GM19023 (cell line): ENCODE measurements at regions not wholly inside any gene's neighbourhood (a gene's known extent, or its start where the extent isn't known, plus 50 kb on each side); places are given as distances from the start of the nearest gene placed in this dataset.
"Not testable (repeated sequence)": the region's sequence is repeated elsewhere in the genome, so short reads cannot be mapped to it uniquely, and the experiment has no call there.

Experiments used
- ATAC-seq: cut with Tn5 transposase; IDR thresholded peaks from one replicate; pipeline ENCODE4 v1.9.1; 2021; ENCODE audit warnings: mild to moderate bottlenecking, moderate library complexity; ENCODE audit not compliant: unreplicated experiment

GRCh38 chr14:22268875-22269274 lies 320.1 kb downstream of the DAD1 start:
- no peak for ATAC-seq

DNA sequence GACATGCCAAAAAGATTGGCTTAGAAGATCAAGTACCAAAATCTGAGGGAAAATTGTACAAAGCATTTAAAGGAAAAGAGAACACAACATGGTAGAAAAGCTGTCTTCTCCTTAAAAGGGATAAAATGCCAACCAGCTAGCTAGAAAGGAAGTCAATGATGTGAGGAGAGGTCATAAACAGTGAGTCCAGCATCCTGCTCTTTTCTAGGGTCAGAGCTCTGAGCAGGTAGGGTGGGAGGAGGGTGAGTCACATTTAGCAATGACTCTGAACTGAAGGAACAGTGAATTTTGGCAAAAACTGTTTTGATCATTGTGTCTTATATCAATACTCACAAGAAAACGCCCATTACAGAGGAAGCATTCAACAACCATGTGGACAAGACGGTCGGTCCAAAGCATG lies 322.3 kb downstream of the DAD1 start:
- no peak for ATAC-seq

DNA sequence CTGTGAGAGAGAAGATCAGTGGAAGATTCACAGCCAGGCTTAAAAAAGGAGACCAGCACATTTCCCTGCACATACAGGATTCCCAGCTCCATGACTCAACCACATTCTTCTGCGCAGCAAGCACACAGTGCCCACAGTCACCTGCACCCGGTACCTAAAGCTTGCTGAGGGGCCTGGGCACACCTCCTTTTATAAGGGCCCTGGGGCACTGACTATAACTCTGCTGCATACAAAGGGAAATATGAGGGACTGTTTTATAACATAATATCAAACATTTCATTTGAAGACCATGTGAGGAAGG lies 322.9 kb downstream of the DAD1 start:
- no peak for ATAC-seq

- ATAC-seq = no peak
Observed at GRCh38 chr14:22265319-22266141, 323.5 kb downstream of the DAD1 start.

GRCh38 chr14:22264759-22265158 lies 324.3 kb downstream of the DAD1 start:
- no peak for ATAC-seq

DNA sequence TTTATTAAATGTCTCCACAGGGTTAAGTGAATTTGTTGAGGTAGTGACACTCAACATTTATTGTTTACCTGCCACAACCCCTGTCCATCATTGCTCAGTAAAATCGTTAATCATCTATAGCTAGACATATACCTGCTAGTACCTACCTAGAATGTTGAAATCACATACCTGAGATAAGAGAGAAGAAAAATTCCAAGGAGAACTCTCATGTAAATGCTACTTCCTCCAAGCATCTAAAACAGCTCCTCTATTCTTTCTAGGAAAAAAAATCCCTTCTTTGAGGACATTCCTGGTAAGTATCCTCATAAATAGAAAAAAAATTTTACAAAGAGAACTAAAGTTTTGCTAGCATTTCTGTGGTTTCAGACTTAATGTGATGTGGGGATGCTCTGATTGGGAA lies 325.1 kb downstream of the DAD1 start:
- ATAC-seq = no peak

DNA sequence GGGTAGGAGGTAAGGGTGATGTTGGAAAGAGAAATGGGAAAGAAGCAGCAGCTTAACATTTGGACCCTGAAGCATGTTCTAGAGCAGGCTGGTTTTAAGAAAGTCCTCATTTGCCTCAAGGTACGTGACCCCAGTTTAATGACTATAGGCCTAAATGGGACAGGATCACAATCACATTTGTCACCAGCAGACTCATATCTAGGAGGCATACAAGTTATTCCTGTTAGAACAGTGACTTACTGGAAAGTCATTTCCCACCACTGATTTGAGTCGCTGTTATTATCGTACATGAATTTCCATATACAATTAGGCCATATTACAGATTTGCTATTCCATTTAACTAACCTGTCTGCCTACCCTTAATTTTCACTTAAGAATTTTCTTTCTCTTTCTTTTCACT lies 326.1 kb downstream of the DAD1 start:
- ATAC-seq = no peak

GRCh38 chr14:22255017-22255950 lies 333.7 kb downstream of the DAD1 start:
- no peak for ATAC-seq

DNA sequence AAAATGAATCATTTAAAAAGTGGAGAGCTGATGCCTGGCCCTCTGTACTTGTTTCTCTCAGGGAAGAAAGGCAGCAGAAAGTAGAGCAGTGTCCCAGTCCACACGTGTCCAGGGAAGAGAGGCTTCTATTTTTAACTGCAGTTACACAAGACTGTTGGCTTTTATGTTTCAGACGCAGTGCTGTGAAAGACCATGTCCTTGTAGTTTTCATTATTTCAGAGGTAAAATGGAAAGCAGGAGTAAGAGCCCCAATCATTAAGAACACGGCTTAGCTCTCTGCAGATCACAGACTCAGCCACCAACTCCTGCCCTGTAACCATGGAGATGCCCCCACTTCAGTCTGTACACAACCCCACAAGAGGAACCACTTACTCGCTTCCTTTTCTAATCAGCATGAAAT lies 336.3 kb downstream of the DAD1 start:
- no peak for ATAC-seq

DNA sequence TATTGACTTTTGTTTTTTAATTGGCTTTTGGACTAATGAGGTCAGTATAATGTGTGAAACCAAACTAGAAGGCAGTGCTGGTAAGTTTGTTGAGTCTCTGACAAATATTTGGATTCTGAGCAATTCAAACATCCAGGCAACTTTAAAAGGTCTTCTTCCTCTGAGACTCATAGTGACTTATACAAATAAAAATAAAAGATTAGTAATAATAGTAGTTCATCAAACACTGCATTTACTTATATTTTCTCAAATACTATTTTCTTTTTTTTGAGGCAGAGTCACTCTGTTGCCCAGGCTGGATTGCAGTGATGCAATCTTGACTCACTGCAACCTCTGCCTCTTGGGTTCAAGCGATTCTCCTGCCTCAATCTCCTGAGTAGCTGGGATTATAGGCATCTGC lies 337.9 kb downstream of the DAD1 start:
- no peak for ATAC-seq

- ATAC-seq = no peak
Observed at GRCh38 chr14:22249770-22250169, 339.3 kb downstream of the DAD1 start.

DNA sequence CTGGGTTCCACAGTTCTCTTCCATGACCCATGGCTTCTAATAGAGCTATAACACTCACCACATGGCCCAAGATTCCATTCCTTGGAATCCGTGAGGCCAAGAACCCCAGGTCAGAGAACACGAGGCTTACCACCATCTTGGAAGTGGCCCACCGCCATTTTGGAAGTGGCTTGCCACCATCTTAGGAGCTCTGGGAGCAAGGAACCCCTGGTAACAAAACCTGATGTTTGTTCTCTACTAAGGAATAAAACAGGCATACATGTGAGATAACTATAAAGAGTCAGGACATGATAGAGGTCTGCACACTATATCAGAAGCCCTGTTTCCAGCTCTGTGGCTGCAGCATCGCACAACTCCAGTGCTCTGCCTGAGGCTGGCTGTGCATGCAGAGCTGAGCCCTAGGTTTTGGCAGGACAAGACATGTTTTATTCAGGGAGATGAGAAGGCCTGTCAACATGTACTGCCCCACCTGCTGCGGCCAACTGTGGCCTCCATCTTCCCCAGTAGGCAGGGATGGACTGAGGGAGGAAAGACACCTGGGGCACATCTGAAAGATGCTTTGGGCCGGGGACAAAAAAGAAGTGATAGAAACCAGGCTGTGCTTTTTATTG lies 344.9 kb downstream of the DAD1 start:
- no peak for ATAC-seq

GRCh38 chr14:22238320-22238719 lies 350.7 kb downstream of the DAD1 start:
- ATAC-seq = not testable (repeated sequence)

- no peak for ATAC-seq
Observed at GRCh38 chr14:22233377-22233776, 355.6 kb downstream of the DAD1 start.

- ATAC-seq = no peak
Observed at GRCh38 chr14:22232933-22233332, 356.1 kb downstream of the DAD1 start.

- no peak for ATAC-seq
Observed at GRCh38 chr14:22232486-22232885, 356.5 kb downstream of the DAD1 start.

GRCh38 chr14:22231018-22231417 lies 358.0 kb downstream of the DAD1 start:
- no peak for ATAC-seq

DNA sequence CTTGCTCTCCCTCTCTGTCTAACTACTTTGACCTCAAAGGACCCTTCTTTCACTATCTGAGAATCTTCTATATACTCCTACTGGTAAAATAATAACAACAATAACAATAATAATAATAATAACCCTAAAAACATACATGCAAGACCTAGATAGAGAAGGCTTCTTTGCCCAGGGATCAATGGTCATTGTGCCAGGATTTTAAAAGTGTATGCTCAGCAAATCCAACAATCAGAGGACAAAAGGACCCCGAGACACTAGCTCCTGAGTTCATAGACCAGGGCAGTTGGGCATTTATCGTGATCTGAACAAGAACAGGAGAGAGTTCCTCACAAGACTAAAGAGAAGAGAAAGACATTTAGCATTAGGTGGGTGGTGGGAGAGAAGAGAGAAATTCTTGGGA lies 358.5 kb downstream of the DAD1 start:
- no peak for ATAC-seq

- no peak for ATAC-seq
Observed at GRCh38 chr14:22227084-22227483, 361.9 kb downstream of the DAD1 start.

- no peak for ATAC-seq
Observed at GRCh38 chr14:22226381-22226780, 362.6 kb downstream of the DAD1 start.

- ATAC-seq = no peak
Observed at GRCh38 chr14:22225516-22226140, 363.4 kb downstream of the DAD1 start.
